GM19043 (cell line): ENCODE measurements at regions not wholly inside any gene's neighbourhood (a gene's known extent, or its start where the extent isn't known, plus 50 kb on each side); places are given as distances from the start of the nearest gene placed in this dataset.
"Not testable (repeated sequence)": the region's sequence is repeated elsewhere in the genome, so short reads cannot be mapped to it uniquely, and the experiment has no call there.

Experiments
- ATAC-seq: cut with Tn5 transposase; IDR thresholded peaks from one replicate; pipeline ENCODE4 v1.9.1; 2021; ENCODE audit warnings: low read depth; ENCODE audit not compliant: unreplicated experiment

DNA sequence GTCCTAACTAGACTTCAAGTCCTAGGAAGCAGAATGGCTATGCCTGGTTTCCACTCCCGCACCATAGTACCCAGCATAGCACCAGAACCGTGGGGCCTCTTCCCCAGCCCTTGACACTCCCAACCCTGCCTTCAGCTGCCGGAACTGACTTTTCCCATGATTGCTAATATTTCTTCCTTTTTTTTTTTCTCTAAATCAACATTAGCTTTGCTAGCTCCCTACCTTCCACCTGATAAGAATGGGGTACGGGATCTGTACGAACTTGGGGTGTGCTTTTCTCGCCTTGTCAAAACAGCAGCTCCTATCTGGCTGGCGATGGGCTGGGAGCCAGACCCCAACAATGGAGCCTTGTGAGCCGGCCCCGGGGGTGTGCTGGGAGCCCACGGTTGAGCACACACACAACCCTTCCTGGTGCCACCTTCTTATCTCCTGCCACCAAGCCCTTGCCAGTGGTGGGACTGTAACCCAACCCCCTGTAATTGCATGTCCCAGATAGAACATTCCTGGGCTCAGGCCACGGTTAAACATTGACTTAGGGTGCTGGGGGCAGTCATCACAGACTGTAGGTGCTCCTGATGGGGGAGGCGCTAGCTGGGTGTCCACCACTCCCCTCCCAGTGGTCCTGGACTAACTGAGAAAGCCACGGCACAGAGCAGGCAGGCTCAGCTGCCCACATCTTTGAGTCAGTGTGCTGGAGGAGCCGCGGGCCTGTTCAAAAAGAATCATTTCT lies 213.0 kb upstream of the HAAO start:
- ATAC-seq = no peak

DNA sequence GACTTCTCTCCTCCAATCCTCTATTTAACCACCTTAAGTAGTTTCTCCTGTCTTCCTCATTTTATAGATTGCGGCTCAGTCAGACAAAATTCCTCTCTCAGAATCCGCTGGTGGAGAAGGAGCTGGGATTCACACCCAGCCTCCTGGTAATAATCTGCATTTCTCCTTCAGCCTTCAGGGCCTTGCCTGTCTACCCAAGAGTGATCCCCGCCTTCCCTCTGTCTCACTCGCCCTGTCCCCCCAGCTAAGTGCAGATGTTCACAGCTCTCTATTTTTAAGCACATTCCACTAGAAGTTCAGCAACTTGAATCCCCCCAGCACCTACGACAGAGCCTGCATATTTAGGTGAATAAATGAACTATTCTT lies 212.5 kb upstream of the HAAO start:
- ATAC-seq = no peak

DNA sequence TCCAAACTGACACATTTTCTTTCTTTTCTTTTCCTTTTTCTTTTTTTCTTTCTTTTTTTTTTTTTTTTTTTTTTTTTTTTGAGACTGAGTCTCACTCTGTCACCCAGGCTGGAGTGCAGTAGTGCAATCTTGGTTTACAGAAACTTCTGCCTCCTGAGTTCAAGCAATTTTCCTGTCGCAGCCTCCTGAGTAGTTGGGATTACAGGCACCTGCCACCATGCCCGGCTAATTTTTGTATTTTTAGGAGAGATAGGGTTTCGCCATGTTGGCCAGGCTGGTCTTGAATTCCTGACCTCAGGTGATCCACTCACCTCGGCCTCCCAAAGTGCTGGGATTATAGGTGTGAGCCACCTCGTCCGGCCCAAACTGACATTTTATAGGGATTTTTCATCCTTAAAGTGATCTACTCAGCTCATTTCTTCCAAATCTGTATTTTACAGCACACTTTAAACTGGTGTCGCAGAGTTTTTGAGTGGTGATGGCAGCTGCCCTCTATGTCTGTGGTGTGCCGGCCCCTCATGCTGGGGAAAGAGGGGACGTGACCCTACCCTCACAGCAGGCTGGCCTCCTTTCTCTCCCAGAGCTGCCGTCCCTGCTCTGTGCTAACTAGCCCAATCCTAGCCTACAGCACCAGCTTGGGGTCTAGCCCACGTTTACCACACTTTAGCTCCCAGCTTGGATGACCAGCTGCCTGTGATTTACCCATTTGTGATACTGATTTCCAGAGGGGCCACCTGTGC lies 211.9 kb upstream of the HAAO start:
- not testable (repeated sequence) for ATAC-seq

DNA sequence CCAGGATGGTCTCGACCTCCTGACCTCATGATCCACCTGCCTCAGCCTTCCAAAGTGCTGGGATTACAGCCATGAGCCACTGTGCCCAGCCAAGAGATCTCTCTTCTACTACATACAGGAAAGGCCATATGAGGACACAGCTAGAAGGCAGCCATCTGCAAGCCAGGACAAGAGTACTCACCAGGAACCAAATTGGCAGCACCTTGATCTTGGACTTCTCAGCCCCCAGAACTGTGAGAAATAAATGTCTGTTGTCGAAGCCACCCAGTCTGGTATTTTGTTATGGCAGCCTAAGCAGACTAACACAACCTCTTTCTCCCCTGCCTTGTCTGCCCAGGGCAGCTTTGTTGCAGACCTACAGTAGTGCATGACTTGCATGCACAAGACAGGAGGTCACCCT lies 211.3 kb upstream of the HAAO start:
- no peak for ATAC-seq

DNA sequence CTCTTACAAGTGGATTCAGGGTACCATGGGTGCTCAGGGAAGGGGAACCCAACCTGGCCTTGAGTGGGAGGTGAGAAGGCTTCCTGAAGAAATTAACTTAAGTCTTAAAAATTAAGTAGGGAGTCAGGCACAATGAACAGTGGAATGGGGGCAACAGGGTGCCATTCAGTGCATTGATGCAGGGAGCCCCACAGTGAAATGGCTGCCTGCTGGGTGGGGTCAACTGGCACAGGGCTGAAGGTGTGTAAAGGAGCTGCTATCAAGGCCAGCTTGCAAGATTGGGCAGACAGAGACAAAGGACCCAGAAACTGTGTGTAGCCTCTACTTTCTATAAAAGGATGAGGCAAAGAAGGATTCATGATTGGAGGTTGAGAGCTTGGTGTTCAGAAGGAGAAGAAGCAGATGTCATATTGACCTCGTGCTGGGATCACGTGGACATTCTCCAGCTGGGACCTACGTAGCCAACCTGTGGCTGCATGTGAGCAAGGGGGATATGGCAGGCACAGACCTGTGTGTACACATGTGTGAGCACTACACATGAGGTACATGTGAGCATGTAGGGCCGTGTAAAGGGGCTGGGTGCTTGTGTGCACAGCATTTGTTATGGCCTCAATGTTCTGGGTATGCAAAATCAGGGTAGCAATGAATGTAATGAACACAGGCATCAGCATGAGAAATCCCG lies 209.5 kb upstream of the HAAO start:
- ATAC-seq = no peak

DNA sequence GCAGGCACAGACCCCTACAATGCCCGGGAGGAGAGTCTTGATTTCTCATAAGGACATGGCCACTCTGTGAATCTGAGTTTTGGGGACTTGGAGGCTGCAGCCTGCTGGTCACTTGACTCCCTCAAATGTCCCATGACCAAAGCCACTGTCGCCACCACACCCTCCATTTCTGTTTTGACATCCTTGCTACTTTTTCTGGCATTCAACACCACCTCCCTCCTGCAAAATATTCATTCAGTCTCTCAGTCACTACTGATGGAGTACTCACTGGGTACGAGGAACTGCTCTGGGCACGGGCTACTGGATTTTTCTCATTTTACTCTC lies 208.6 kb upstream of the HAAO start:
- no peak for ATAC-seq

DNA sequence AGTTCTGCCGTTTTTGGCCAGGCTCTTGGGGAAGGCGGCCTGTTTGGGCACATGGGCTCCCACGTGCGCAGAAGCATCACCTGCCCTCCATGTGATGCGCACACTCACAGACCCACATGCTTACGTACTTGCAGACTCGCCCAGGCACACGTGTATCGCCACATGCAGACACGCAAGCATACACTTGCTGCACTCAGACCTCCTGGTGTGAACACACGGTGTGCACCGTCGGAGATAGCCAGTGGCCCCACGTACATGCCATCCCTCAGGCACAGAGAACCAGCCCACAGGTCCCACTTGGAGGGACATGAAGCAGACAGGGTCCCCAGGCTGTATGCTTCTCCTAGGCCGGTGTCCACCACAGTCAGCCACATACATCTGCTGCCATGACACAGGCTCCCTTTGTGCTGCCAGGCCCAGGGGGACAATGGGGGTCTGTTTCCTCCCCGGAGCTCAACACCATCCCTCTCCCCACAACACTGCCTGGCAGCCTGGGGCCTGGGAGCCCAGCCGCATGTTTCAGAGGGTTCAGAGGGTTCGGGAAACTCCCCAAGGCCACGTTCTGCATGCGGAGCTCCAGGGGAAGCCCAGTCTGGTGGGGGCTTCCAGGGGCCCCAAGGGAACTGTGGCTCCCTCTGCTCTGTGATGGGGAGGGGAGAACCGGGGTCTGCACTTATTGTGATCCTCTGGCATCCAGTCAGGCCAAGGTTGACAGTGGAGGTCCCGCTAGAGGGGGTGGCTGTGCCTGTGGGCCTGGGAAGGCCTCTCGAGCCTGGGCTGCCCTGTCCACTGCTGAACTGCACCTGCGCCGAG lies 208.1 kb upstream of the HAAO start:
- no peak for ATAC-seq

DNA sequence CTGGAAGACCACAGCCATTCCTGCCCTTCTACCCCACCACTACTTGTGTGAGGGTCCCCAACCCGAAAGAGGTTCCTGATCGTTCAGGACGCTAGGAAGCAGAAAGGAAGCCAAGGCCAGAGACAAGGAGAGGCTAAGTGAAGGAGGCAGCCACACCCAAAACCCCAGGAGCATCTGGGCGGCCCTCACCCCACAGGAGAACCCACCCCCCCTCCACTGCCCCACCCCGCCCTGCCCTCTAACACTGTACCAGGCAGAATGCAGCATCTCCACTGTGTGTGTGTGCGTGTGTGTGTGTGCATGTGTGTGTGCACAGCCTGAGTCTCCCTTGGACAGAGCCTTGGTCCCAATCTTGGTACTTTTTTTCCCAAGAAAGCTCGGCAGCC lies 207.5 kb upstream of the HAAO start:
- no peak for ATAC-seq

DNA sequence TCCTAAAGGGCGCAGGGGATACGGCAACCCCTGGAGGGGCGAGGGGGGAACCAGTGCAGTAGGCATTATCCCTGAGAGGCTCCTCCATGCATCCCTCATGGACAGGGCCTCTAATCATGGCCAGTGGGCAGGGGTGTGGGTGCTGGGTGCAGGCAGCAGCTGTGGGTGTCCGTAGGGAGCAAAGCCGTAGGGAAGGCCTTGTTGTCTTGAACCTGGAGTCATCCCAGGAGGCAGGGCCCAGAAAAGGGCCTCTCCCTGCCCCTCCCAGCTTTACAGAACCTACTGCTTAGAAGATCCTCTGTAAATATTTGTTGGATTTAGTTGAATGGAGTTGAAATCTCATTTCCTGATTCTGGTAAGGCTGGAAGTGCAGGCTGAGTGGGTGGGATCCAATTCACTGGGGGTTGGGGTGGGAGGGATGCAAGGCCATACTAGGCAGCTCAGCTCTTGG lies 207.0 kb upstream of the HAAO start:
- no peak for ATAC-seq

DNA sequence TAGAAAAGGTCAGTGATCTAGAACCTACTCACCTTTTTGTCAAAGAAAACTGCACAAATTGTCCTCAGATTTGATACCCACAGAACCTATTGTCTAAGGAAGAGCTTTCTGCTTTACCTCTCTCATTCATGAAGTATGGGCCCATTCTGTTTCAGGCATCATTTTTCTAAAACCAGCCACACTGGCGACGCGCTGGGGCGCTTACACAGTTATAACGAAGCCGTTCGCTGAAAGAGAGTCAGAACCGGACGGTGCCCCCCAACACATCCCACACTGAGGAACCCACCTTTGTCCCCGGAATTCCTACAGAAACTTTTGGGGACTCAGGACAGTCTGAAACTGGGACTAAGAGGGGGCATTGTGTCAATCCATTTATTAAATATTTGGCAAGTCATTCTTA lies 206.3 kb upstream of the HAAO start:
- ATAC-seq = no peak

DNA sequence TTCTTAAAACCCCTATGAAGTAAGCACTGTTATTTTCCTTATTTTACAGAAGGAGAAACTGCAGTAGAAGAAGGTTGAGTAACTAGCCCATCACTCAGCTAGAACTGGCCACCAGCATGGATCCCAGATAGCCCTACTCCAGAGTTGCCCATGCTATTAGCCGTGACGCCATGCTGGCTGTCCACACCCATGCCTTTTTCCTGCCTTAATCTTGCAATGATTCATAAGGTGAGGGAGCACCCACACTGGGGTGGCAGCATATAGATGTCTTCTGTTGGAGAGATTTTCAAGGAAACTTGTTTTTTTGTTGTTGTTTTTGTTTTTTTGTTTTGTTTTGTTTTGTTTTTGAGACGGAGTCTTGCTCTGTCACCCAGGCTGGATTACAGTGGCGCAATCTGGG lies 204.1 kb upstream of the HAAO start:
- no peak for ATAC-seq

DNA sequence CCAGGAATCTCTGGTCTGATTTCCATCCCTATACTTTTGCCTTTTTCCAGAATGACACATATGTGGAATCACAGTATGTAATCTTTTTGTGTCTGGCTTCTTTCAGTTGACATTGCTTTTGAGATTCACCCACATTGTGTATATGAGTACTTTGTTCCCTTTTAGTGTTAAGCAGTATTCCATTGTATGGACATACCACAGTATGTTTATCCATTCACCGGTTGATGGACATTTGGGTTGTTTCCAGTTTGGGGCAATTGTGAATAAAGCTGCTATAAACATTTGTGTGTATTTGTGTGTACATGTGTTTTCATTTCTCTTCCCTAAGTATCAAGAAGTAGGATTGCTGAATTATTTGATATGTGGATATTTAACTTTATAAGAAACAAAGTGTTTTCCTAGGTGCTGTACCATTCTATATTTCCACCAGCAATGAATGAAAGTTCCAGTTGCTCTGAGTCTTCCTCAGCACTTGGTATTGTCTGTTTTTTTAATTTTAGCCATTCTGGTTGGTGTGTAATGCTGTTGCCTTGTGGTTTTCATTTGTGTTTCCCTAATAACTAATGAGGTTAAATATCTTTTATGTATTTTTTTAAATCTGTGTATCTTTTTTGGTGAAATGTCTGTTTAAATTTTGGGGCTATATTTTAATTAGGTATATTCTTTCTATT lies 203.5 kb upstream of the HAAO start:
- ATAC-seq = no peak

DNA sequence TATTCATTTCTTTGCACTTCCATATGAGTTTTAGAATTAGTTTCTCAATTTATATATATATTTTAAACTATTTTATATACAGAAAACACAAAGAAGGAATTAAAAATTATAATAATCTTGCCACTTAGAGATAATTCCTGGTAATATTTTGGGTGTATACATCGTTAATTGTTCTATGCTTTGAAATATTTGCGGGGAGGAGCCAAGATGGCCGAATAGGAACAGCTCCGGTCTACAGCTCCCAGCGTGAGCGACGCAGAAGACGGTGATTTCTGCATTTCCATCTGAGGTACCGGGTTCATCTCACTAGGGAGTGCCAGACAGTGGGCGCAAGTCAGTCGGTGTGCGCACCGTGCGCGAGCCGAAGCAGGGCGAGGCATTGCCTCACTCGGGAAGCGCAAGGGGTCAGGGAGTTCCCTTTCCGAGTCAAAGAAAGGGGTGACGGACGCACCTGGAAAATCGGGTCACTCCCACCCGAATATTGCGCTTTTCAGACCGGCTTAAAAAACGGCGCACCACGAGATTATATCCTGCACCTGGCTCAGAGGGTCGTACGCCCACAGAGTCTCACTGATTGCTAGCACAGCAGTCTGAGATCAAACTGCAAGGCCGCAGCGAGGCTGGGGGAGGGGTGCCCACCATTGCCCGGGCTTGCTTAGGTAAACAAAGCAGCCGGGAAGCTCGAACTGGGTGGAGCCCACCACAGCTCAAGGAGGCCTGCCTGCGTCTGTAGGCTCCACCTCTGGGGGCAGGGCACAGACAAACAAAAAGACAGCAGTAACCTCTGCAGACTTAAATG lies 197.1 kb upstream of the HAAO start:
- not testable (repeated sequence) for ATAC-seq

DNA sequence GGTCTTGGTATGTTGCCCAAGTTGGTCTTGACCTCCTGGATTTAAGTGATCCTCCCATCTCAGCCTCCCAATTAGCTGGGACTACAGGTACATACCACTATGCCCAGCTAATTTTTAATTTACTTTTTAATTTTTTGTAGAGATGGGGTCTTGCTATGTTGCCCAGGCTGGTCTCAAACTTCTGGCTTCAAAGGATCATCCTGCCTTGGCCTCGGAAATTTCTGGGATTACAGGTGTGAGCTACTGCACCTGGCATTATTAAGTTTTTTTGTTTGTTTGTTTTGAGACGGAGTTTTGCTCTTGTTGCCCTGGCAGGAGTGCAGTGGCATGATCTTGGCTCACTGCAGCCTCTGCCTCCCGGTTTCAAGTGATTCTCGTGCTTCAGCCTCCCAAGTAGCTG lies 195.7 kb upstream of the HAAO start:
- not testable (repeated sequence) for ATAC-seq

DNA sequence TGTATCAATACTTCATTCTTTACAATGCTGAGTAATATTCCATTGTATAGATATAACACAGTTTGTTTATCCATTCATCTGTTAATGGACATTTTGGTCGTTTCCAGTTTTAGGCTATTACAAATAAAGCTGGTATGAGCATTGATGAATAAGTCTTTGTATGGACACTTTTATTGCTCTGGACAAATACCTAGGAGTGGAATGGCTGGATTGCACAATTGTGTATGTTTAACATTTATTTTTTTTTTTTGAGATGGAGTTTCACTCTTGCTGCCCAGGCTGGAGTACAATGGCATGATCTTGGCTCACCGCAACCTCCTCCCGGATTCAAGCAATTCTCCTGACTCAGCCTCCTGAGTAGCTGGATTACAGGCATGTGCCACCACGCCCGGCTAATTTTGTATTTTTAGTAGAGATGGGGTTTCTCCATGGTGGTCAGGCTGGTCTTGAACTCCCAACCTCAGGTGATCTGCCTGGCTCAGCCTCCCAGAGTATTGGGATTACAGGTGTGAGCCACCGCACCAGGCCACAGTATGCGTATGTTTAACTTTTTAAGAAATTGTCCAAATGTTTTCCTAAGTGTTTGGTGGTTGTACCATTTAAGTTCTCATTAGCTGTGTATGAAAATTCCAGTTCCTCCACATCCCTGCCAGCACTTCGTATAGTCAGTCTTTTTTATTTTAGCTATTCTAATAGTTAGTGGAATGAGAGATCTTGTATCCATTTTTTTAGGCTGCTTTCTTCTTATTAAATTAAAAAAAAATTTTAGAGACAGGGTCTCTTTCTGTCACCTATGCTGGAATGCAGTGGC lies 194.9 kb upstream of the HAAO start:
- no peak for ATAC-seq

DNA sequence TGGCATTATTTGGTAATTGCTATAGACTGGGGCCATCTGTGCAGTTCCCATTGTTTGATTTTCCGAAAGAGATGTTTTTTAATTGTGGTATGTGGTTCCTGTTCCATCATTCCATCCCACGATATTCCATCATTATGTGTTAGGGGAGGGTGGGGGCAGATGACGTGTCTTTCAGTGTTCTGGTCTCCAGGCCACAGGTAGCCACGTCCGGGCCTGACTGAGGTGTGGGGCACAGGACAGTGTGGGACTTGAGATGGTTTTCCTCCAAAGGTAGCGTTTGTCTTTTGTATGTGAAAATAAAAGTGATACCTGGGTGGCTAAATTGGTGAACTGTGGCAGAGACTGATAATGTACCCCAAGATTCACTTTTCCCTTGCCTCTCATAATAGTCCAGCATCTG lies 192.2 kb upstream of the HAAO start:
- ATAC-seq = no peak

DNA sequence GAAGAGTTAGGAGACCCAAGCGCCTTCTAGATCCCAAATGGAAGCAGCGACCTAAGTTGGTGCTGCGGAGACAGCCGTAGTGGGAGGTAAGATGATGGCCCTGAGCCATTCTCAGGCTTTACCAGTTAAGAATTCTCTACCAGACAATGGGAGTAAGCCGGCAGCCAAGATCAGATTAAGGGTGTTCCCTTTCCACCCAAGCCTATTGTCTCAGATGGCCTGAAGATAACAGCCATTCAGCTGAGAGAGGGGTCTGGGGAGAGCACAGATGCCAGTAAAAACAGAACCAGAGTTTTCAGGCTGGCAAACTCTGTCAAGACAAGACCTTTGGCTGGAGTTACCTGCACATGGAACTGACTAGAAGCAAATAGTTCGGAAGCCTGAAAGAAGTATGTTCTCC lies 191.7 kb upstream of the HAAO start:
- ATAC-seq = no peak

DNA sequence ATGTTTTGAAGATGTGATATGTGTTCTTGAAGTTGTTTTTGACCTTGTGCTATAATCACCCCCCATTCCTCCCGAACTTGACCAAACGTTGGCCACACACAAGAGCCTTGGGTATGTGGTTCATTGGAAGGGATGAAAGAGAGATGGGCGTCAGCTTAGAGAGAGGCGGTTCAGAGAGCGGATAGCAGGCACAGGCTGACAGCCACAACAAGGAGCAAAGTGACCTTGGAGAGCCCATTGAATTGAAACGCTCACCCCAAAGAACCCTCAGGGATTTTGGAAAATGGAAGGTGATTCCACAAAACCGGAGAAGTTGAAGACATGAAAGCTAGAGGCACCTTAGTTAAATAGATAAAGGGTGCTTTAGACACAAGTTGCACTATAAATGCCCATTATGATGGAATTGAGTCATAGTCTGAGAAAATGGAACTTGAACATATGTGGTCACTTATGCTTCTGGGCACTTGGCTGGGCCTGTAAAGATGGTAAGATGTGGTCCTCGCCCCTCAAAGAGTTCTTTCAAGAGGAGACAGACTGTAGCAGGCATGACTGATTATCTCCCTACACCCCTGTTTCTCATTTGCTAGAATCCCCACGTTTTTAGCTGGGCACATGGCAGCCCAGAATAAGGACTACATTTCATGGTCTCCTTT lies 188.5 kb upstream of the HAAO start:
- ATAC-seq = no peak
